CD4-positive, CD25-positive, alpha-beta regulatory T cell (primary cell): ENCODE measurements at regions not wholly inside any gene's neighbourhood (a gene's known extent, or its start where the extent isn't known, plus 50 kb on each side); places are given as distances from the start of the nearest gene placed in this dataset.

ENCODE experiments used
- ATAC-seq, 2 donors: fragments of 150-1000 bp; cut with Tn5 transposase; one replicate each; pipeline ENCODE4 v1.10.0; 2021; ENCODE audit warnings: low read depth in 2 of 2, moderate number of reproducible peaks in 2 of 2, moderate library complexity in 1 of 2
- DNase-seq, 3 donors: peaks; one replicate each; pipeline versions ENCODE4 v3.0.0 to v3.0.0-alpha.2; 2012 to 2022; ENCODE audit warnings: mixed read lengths in 1 of 3
- H3K27ac ChIP-seq: one replicate; pipeline ENCODE4 v1.7.0; 2013; ENCODE audit warnings: mild to moderate bottlenecking, low read length; ENCODE audit not compliant: insufficient read depth, poor library complexity, severe bottlenecking
- H3K27me3 ChIP-seq: one replicate; pipeline ENCODE4 v1.7.0; 2013; ENCODE audit warnings: low read length; ENCODE audit not compliant: control insufficient read depth, insufficient read depth
- H3K36me3 ChIP-seq: one replicate; pipeline ENCODE4 v1.7.0; 2013; ENCODE audit warnings: mild to moderate bottlenecking, low read length, moderate library complexity; ENCODE audit not compliant: control insufficient read depth, insufficient read depth
- H3K4me1 ChIP-seq: 2 replicates; pipeline ENCODE4 v1.7.0; 2013; ENCODE audit warnings: mild to moderate bottlenecking, low read length; ENCODE audit not compliant: insufficient read depth, control insufficient read depth, poor library complexity, severe bottlenecking
- H3K4me3 ChIP-seq: one replicate; pipeline ENCODE4 v1.7.0; 2013; ENCODE audit warnings: low read depth, mild to moderate bottlenecking, low read length, moderate library complexity
- H3K9me3 ChIP-seq, 2 experiments: 1 replicate in 1 of 2; 2 replicates in 1 of 2; pipeline ENCODE4 v1.7.0; 2013; ENCODE audit warnings: low read length in 2 of 2, mild to moderate bottlenecking in 1 of 2, moderate library complexity in 1 of 2; ENCODE audit not compliant: control insufficient read depth in 2 of 2
- H3K27ac Mint-ChIP-seq, 3 donors: one replicate each; pipeline ENCODE4 v1.8.0; 2020 to 2022; ENCODE audit warnings: mild to moderate bottlenecking in 3 of 3, mixed read lengths in 3 of 3, moderate library complexity in 2 of 3
- H3K27me3 Mint-ChIP-seq: one replicate; pipeline ENCODE4 v1.8.0; 2022; ENCODE audit warnings: mild to moderate bottlenecking, mixed read lengths
- H3K36me3 Mint-ChIP-seq: one replicate; pipeline ENCODE4 v1.8.0; 2020; ENCODE audit warnings: mixed read lengths
- H3K4me1 Mint-ChIP-seq, 4 donors: one replicate each; pipeline ENCODE4 v1.8.0; 2020 to 2022; ENCODE audit warnings: mixed read lengths in 4 of 4, mild to moderate bottlenecking in 1 of 4
- H3K4me3 Mint-ChIP-seq, 4 donors: one replicate each; pipeline ENCODE4 v1.8.0; 2020 to 2022; ENCODE audit warnings: mild to moderate bottlenecking in 4 of 4, mixed read lengths in 4 of 4, moderate library complexity in 3 of 4
- H3K9me3 Mint-ChIP-seq, 7 donors: one replicate each; pipeline ENCODE4 v1.8.0; 2020 to 2022; ENCODE audit warnings: mixed read lengths in 7 of 7, mild to moderate bottlenecking in 3 of 7, moderate library complexity in 2 of 7

- Histone ChIP-seq H3K9me3 (no peaks in the 10 kb centered on the region), H3K27me3 (no peaks in the 10 kb centered on the region), H3K4me1 (no peaks in the 10 kb centered on the region), H3K36me3 (no peaks in the 10 kb centered on the region), H3K27ac (no peak overlapping the region), H3K4me3 (no peak overlapping the region)
- Mint-ChIP-seq H3K4me1 (no peaks in the 10 kb centered on the region), H3K27me3 (no peaks in the 10 kb centered on the region), H3K4me3 (no peak overlapping the region), H3K27ac (no peak overlapping the region), H3K9me3 (peaks cover 0 to 8% (median 3%) of the 10 kb centered on the region in 7 donors), H3K36me3 (no peaks in the 10 kb centered on the region)
- ATAC-seq (no peak), DNase-seq (no peak)
These were observed 206.4 kb upstream of the PTGFR start for GRCh38 chr1:78284354-78284753.

- no peak overlapping the region for H3K4me3 ChIP-seq
- no peak overlapping the region for H3K27ac Mint-ChIP-seq
- H3K27me3 Mint-ChIP-seq, result no peaks in the 10 kb centered on the region
- no peaks in the 10 kb centered on the region for H3K9me3 ChIP-seq
- no peaks in the 10 kb centered on the region for H3K36me3 Mint-ChIP-seq
- H3K36me3 ChIP-seq, result no peaks in the 10 kb centered on the region
- ATAC-seq, result no peak
- H3K27me3 ChIP-seq, result no peaks in the 10 kb centered on the region
- no peak overlapping the region for H3K27ac ChIP-seq
- H3K9me3 Mint-ChIP-seq, result peaks cover 0 to 5% (median 2%) of the 10 kb centered on the region in 7 donors
- H3K4me1 Mint-ChIP-seq, result no peaks in the 10 kb centered on the region
- DNase-seq, result no peak
- no peak overlapping the region for H3K4me3 Mint-ChIP-seq
- H3K4me1 ChIP-seq, result no peaks in the 10 kb centered on the region
These were observed 204.1 kb upstream of the PTGFR start for GRCh38 chr1:78286686-78287085.

- Histone ChIP-seq H3K9me3 (no peaks in the 10 kb centered on the region), H3K4me1 (no peaks in the 10 kb centered on the region), H3K27me3 (no peaks in the 10 kb centered on the region), H3K4me3 (no peak overlapping the region), H3K27ac (no peak overlapping the region), H3K36me3 (no peaks in the 10 kb centered on the region)
- Mint-ChIP-seq H3K36me3 (no peaks in the 10 kb centered on the region), H3K9me3 (peaks cover 0 to 2% (median 1%) of the 10 kb centered on the region in 7 donors), H3K4me3 (no peak overlapping the region), H3K4me1 (no peaks in the 10 kb centered on the region), H3K27ac (no peak overlapping the region), H3K27me3 (no peaks in the 10 kb centered on the region)
- ATAC-seq (no peak), DNase-seq (no peak)
These were observed 201.2 kb upstream of the PTGFR start for GRCh38 chr1:78289603-78290002.

- ATAC-seq (no peak), DNase-seq (no peak)
- H3K27me3 ChIP-seq, result no peaks in the 10 kb centered on the region
- H3K27ac ChIP-seq, result no peak overlapping the region
- no peaks in the 10 kb centered on the region for H3K27me3 Mint-ChIP-seq
- no peaks in the 10 kb centered on the region for H3K4me1 Mint-ChIP-seq
- H3K4me3 ChIP-seq, result no peak overlapping the region
- H3K36me3 ChIP-seq, result no peaks in the 10 kb centered on the region
- no peak overlapping the region for H3K27ac Mint-ChIP-seq
- H3K9me3 Mint-ChIP-seq, result peaks cover 0 to 4% (median 2%) of the 10 kb centered on the region in 7 donors
- H3K9me3 ChIP-seq, result no peaks in the 10 kb centered on the region
- H3K4me1 ChIP-seq, result no peaks in the 10 kb centered on the region
- H3K4me3 Mint-ChIP-seq, result no peak overlapping the region
- H3K36me3 Mint-ChIP-seq, result no peaks in the 10 kb centered on the region
These were observed 199.4 kb upstream of the PTGFR start for GRCh38 chr1:78291418-78291817.

GRCh38 chr1:78291872-78292271 is 198.9 kb upstream of the PTGFR start:
- Histone ChIP-seq H3K4me1 (no peaks in the 10 kb centered on the region), H3K36me3 (no peaks in the 10 kb centered on the region), H3K27me3 (no peaks in the 10 kb centered on the region), H3K9me3 (no peaks in the 10 kb centered on the region), H3K4me3 (no peak overlapping the region), H3K27ac (no peak overlapping the region)
- Mint-ChIP-seq H3K4me1 (no peaks in the 10 kb centered on the region), H3K27me3 (no peaks in the 10 kb centered on the region), H3K4me3 (no peak overlapping the region), H3K36me3 (no peaks in the 10 kb centered on the region), H3K9me3 (peaks cover 0 to 4% (median 2%) of the 10 kb centered on the region in 7 donors), H3K27ac (no peak overlapping the region)
- no peak for DNase-seq
- ATAC-seq, result no peak

- no peak overlapping the region for H3K27ac ChIP-seq
- H3K4me1 ChIP-seq, result no peaks in the 10 kb centered on the region
- ATAC-seq (no peak), DNase-seq (no peak)
- H3K27me3 Mint-ChIP-seq, result no peaks in the 10 kb centered on the region
- H3K27ac Mint-ChIP-seq, result no peak overlapping the region
- no peaks in the 10 kb centered on the region for H3K27me3 ChIP-seq
- no peak overlapping the region for H3K4me3 Mint-ChIP-seq
- no peak overlapping the region for H3K4me3 ChIP-seq
- H3K4me1 Mint-ChIP-seq, result no peaks in the 10 kb centered on the region
- H3K36me3 Mint-ChIP-seq, result no peaks in the 10 kb centered on the region
- no peaks in the 10 kb centered on the region for H3K9me3 ChIP-seq
- H3K9me3 Mint-ChIP-seq, result peaks cover 0 to 4% (median 2%) of the 10 kb centered on the region in 7 donors
- no peaks in the 10 kb centered on the region for H3K36me3 ChIP-seq
These were observed 198.4 kb upstream of the PTGFR start for GRCh38 chr1:78292361-78292760.

GRCh38 chr1:78297836-78298235 is 192.9 kb upstream of the PTGFR start:
- H3K4me1 ChIP-seq, result no peaks in the 10 kb centered on the region
- H3K27ac ChIP-seq, result no peak overlapping the region
- H3K27me3 ChIP-seq, result no peaks in the 10 kb centered on the region
- Mint-ChIP-seq H3K27ac (no peak overlapping the region), H3K9me3 (peaks cover 1 to 8% (median 3%) of the 10 kb centered on the region in 7 donors), H3K27me3 (no peaks in the 10 kb centered on the region), H3K36me3 (no peaks in the 10 kb centered on the region), H3K4me1 (no peaks in the 10 kb centered on the region), H3K4me3 (no peak overlapping the region)
- H3K36me3 ChIP-seq, result no peaks in the 10 kb centered on the region
- DNase-seq (no peak), ATAC-seq (no peak)
- no peak overlapping the region for H3K4me3 ChIP-seq
- no peaks in the 10 kb centered on the region for H3K9me3 ChIP-seq

- H3K4me3 Mint-ChIP-seq, result no peak overlapping the region
- H3K4me1 ChIP-seq, result no peaks in the 10 kb centered on the region
- DNase-seq (no peak), ATAC-seq (no peak)
- H3K27ac ChIP-seq, result no peak overlapping the region
- H3K27me3 ChIP-seq, result no peaks in the 10 kb centered on the region
- no peak overlapping the region for H3K27ac Mint-ChIP-seq
- no peaks in the 10 kb centered on the region for H3K36me3 Mint-ChIP-seq
- H3K27me3 Mint-ChIP-seq, result no peaks in the 10 kb centered on the region
- no peak overlapping the region for H3K4me3 ChIP-seq
- no peaks in the 10 kb centered on the region for H3K9me3 ChIP-seq
- H3K36me3 ChIP-seq, result no peaks in the 10 kb centered on the region
- H3K9me3 Mint-ChIP-seq, result peaks cover 1 to 11% (median 4%) of the 10 kb centered on the region in 7 donors
- H3K4me1 Mint-ChIP-seq, result no peaks in the 10 kb centered on the region
These were observed 192.4 kb upstream of the PTGFR start for GRCh38 chr1:78298349-78298748.
